Stimulated activated CD8-positive, alpha-beta memory T cell treated with anti-CD3 and anti-CD28 coated beads, Interleukin-12 subunit alpha, Interleukin-12 subunit beta, amount 100 ng/mL, for 4 hours (primary cell): ENCODE measurements at regions not wholly inside any gene's neighbourhood (a gene's known extent, or its start where the extent isn't known, plus 50 kb on each side); places are given as distances from the start of the nearest gene placed in this dataset.
"Not testable (repeated sequence)": the region's sequence is repeated elsewhere in the genome, so short reads cannot be mapped to it uniquely, and the experiment has no call there.

Experiments
- DNase-seq: peaks from one replicate; pipeline ENCODE4 v3.0.0-alpha.2; 2020; ENCODE audit warnings: low read depth

GRCh38 chr10:8386781-8387180 is 332.3 kb downstream of the GATA3 start:
- no peak for DNase-seq

GRCh38 chr10:8389630-8390029 is 335.1 kb downstream of the GATA3 start:
- DNase-seq = no peak

GRCh38 chr10:8392216-8392615 is 337.7 kb downstream of the GATA3 start:
- no peak for DNase-seq

GRCh38 chr10:8393531-8393930 is 339.0 kb downstream of the GATA3 start:
- DNase-seq = no peak

GRCh38 chr10:8396675-8397074 is 342.2 kb downstream of the GATA3 start:
- no peak for DNase-seq

- no peak for DNase-seq
Measured at GRCh38 chr10:8398771-8399170, 344.3 kb downstream of the GATA3 start.

- no peak for DNase-seq
Measured at GRCh38 chr10:8400151-8400550, 345.7 kb downstream of the GATA3 start.

GRCh38 chr10:8400892-8401291 is 346.4 kb downstream of the GATA3 start:
- no peak for DNase-seq

GRCh38 chr10:8401531-8401930 is 347.0 kb downstream of the GATA3 start:
- DNase-seq = no peak

GRCh38 chr10:8402576-8402975 is 348.1 kb downstream of the GATA3 start:
- no peak for DNase-seq

GRCh38 chr10:8403711-8404371 is 349.4 kb downstream of the GATA3 start:
- DNase-seq = no peak

GRCh38 chr10:8404721-8405120 is 350.2 kb downstream of the GATA3 start:
- DNase-seq = no peak

GRCh38 chr10:8405596-8405995 is 351.1 kb downstream of the GATA3 start:
- no peak for DNase-seq

- DNase-seq = no peak
Measured at GRCh38 chr10:8407501-8408021, 353.1 kb downstream of the GATA3 start.

- no peak for DNase-seq
Measured at GRCh38 chr10:8410506-8410905, 356.0 kb downstream of the GATA3 start.

- no peak for DNase-seq
Measured at GRCh38 chr10:8412541-8412940, 358.1 kb downstream of the GATA3 start.

- not testable (repeated sequence) for DNase-seq
Measured at GRCh38 chr10:8415029-8415428, 360.5 kb downstream of the GATA3 start.

GRCh38 chr10:8416192-8416701 is 361.8 kb downstream of the GATA3 start:
- peak; percentile 3 for DNase-seq

GRCh38 chr10:8416760-8417159 is 362.3 kb downstream of the GATA3 start:
- peak; percentile 10 for DNase-seq

GRCh38 chr10:8417631-8418030 is 363.1 kb downstream of the GATA3 start:
- DNase-seq = no peak

- DNase-seq = no peak
Measured at GRCh38 chr10:8418631-8419030, 364.1 kb downstream of the GATA3 start.

GRCh38 chr10:8420182-8420581 is 365.7 kb downstream of the GATA3 start:
- DNase-seq = no peak

- DNase-seq = no peak
Measured at GRCh38 chr10:8424555-8425211, 370.2 kb downstream of the GATA3 start.

GRCh38 chr10:8428654-8429053 is 374.2 kb downstream of the GATA3 start:
- DNase-seq = no peak
